GM19239 (cell line): ENCODE measurements at regions not wholly inside any gene's neighbourhood (a gene's known extent, or its start where the extent isn't known, plus 50 kb on each side); places are given as distances from the start of the nearest gene placed in this dataset.

ENCODE experiments used
- DNase-seq: peaks from one replicate; pipeline ENCODE4 v3.0.0; 2011; ENCODE audit warnings: low spot score; ENCODE audit not compliant: insufficient read length
- FAIRE-seq: peaks from 2 replicates; lab custom pipeline; 2011; peaks lifted over from hg19 to GRCh38; lab: Jason Lieb, UNC

- FAIRE-seq (no peak), DNase-seq (no peak)
Observed at GRCh38 chr5:68547622-68548021, 332.1 kb downstream of the PIK3R1 start.

- no peak for DNase-seq
- FAIRE-seq = no peak
Observed at GRCh38 chr5:68548959-68549676, 333.6 kb downstream of the PIK3R1 start.

GRCh38 chr5:68550015-68550414 is 334.5 kb downstream of the PIK3R1 start:
- DNase-seq (no peak), FAIRE-seq (no peak)

GRCh38 chr5:68551436-68551835 is 335.9 kb downstream of the PIK3R1 start:
- no peak for DNase-seq
- no peak for FAIRE-seq

GRCh38 chr5:68554571-68555279 is 339.2 kb downstream of the PIK3R1 start:
- FAIRE-seq (no peak), DNase-seq (no peak)

- FAIRE-seq = no peak
- no peak for DNase-seq
Observed at GRCh38 chr5:68555907-68556681, 340.5 kb downstream of the PIK3R1 start.

- no peak for FAIRE-seq
- no peak for DNase-seq
Observed at GRCh38 chr5:68557162-68557936, 341.8 kb downstream of the PIK3R1 start.

- FAIRE-seq (no peak), DNase-seq (no peak)
Observed at GRCh38 chr5:68562308-68562707, 346.8 kb downstream of the PIK3R1 start.

GRCh38 chr5:68565427-68565826 is 349.9 kb downstream of the PIK3R1 start:
- FAIRE-seq (no peak), DNase-seq (no peak)

GRCh38 chr5:68576805-68577204 is 361.2 kb downstream of the PIK3R1 start:
- FAIRE-seq = no peak
- DNase-seq = no peak

- DNase-seq = no peak
- no peak for FAIRE-seq
Observed at GRCh38 chr5:68582284-68582683, 366.7 kb downstream of the PIK3R1 start.

- no peak for FAIRE-seq
- no peak for DNase-seq
Observed at GRCh38 chr5:68587171-68587570, 371.6 kb downstream of the PIK3R1 start.

- FAIRE-seq (no peak), DNase-seq (no peak)
Observed at GRCh38 chr5:68591850-68592249, 376.3 kb downstream of the PIK3R1 start.

- no peak for DNase-seq
- no peak for FAIRE-seq
Observed at GRCh38 chr5:68592351-68592750, 376.8 kb downstream of the PIK3R1 start.

GRCh38 chr5:68593211-68593671 is 377.7 kb downstream of the PIK3R1 start:
- no peak for FAIRE-seq

GRCh38 chr5:68612972-68613371 is 397.4 kb downstream of the PIK3R1 start:
- DNase-seq = no peak
- no peak for FAIRE-seq

More at GRCh38 chr5:68593211-68593671, 377.7 kb downstream of the PIK3R1 start:
- DNase-seq = no peak

- no peak for DNase-seq
- FAIRE-seq = no peak
Observed at GRCh38 chr5:68618501-68618900, 402.9 kb downstream of the PIK3R1 start.

GRCh38 chr5:68627001-68627400 is 411.4 kb downstream of the PIK3R1 start:
- FAIRE-seq (no peak), DNase-seq (no peak)

- no peak for FAIRE-seq
- DNase-seq = no peak
Observed at GRCh38 chr5:68628082-68628814, 412.7 kb downstream of the PIK3R1 start.
